ENCODE measurements at regions not wholly inside any gene's neighbourhood (a gene's known extent, or its start where the extent isn't known, plus 50 kb on each side); places are given as distances from the start of the nearest gene placed in this dataset.

DNA sequence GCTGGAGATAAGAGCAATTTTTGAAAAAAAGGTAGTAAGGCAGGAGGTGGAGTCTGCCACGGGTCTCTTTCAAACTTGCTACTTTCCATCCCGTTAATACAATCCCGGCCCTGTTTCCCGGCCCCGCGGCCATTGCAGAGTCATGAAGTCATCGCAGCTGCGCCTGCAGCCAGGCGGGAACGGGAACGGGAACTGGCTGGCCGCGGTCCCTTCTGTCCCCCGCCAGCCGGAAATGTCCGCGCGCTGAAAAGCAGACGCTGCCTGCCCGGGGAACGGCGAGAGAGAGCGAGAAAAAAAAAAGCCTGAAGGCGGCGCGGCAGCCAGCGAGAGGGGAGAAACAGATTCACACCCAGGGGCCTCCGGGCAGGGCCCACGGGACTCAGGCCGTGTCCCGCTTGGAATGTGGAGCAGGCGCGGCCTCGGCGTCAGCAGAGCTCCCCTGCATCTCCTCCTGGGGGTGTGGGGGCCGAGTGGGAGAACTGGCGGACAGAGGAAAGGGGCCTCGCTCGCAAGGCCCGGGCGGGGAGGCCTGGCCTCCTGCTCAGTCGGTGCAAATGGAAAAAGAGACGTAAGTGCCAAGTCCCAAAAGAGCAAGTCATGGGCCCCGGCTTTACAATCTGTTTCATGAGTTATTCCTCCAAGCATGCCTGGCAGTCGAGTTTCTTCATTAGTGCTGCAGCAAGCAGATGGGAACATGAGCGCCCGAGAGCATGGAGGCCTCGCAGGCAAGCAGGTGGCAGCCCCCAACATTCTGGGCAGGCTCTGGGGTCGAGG is 201.2 kb upstream of the GAS1 start:
- peak in 3 of 4 donors; percentile 65 to 72 (median 68) for DNase-seq (ENCODE audit: low read depth in 4 of 4, low spot score in 3 of 4)

DNA sequence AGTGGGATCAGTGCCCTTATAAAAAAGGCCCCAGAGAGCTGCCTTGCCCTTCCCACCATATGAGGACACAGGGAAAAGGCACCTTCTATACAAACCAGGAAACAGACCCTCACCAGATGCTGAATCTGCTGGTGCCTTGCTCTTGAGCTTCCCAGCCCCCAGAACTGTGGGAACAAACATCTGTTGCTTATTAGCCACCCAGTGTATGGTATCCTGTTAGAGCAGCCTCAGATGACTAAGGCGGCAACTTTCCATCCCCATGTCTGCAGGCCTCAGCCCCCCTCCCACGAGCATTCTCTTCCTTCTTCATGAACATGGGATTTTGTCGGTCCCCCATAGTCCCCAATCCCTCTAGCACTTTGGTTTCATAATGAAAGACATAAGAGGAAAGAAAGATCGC is 202.5 kb upstream of the GAS1 start:
- DNase-seq (ENCODE audit: low read depth in 4 of 4, low spot score in 3 of 4): no peak

- no peak for DNase-seq (ENCODE audit: low read depth in 4 of 4, low spot score in 3 of 4)
Measured at GRCh38 chr9:87152256-87152655, 204.9 kb upstream of the GAS1 start.

DNA sequence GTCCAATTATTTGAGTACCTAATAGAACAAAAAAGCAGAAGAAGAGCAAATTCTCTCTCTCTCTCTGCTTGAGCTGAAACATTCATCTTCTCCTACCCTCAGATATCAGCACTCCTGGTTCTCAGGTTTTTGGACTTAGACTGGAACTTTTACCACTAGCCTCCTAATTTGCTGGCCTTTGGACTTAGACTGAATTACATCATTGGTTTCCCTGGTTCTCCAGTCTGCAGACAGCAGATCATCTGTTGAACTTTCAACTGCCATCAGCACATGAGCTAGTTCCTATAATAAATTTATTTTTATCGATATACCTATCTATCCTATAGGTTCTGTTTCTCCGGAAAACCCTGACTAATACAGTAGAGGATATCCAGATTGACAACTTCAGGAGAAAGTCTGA is 208.9 kb upstream of the GAS1 start:
- no peak for DNase-seq (ENCODE audit: low read depth in 4 of 4, low spot score in 3 of 4)

DNA sequence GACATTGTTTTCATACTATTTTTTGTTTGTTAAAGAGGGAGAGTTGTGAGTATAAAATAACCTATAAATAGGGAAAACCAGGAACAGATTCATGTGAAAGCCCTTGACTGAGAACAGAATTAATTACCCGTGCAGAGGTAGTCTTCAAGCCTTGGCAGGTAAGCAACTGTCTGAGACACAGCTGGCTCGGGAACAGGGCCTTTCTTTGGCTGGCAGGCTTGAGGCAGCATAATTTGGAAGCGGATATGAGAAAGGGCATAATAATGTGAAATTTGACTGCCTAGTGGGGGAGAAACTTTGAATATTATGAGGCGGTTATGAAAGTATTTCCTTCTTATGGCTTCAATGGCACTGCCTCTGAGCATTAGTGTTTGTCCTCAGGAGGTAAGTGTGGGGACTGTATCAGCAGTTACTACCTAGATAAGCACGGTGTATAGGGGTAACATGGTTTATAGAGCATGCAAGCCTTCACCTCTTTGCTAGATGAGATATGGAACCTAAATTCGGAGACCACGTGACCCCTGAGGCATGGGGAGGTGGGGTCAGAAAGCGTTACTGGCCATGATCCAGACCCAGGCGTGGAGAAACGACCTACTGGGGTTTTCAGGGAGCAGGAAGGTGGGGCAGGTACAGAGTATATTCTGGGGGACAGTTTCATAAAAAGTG is 210.2 kb upstream of the GAS1 start:
- peak in 1 of 4 donors; percentile 39 for DNase-seq (ENCODE audit: low read depth in 4 of 4, low spot score in 3 of 4)

- DNase-seq (ENCODE audit: low read depth in 4 of 4, low spot score in 3 of 4): no peak
Measured at GRCh38 chr9:87158765-87159164, 211.5 kb upstream of the GAS1 start.

DNA sequence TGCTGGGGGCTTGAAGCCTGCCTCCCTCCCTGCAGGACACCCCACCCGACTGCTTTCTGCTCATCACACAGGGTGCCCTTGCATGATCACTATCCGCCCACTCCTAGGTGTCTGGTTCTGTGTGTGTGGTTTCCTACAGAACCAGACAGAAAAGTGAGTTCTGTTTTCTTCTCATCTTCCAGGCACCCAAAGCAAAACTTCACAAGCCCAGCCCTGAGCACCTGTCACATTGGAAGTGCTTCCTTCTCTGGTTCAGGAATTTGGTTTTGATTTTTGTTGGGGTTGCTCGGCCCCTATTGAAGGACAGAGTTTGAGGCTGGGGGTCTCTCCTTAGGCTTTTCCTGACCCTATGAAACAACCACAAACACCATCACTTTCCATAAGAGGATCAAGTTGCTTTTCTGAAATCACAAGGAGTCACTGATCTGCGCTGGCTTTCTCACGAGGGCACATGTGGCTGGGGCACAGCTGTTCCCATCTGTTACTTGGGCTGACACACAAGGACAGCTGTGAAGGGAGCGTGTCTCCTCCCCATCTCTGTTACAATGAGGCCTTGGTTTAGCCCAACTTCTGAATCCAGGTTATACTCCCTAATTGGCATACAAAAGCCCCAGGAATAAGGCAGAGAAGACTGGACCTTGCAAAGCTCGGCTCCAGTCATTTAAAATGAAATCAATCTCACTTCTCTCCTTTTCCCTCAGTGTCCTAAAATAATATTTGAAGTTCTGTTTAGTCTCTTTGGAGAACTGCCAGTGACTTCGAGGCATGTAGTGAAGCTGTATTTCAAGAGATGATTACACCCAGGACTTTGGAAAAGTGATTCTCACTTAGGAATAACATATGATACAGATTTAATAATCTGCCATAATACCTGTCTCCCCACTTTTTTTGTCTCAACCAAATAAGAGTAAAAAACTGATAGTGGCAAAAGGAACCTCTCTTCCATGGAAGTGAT is 213.1 kb upstream of the GAS1 start:
- DNase-seq (ENCODE audit: low read depth in 4 of 4, low spot score in 3 of 4): no peak

DNA sequence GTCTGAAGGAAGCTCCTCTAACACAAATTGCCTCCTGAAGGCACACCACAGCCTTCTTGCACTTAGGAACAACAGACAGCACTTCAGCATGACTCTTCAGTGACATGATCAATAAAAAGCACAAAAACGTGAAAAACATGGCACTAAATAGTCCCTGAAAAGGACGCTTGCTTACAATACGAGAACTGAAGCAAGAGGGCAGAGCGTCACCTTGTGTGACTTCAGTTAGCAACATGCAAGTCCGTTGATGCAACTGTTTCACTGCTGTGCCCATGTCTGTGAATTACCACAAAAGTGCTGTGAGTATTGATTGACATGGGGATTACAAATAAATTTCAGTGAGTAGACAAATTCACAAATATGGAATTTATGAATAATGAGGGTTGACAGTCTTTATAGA is 219.9 kb upstream of the GAS1 start:
- no peak for DNase-seq (ENCODE audit: low read depth in 4 of 4, low spot score in 3 of 4)

- no peak for DNase-seq (ENCODE audit: low read depth in 4 of 4, low spot score in 3 of 4)
Measured at GRCh38 chr9:87167582-87167981, 220.3 kb upstream of the GAS1 start.

- DNase-seq (ENCODE audit: low read depth in 4 of 4, low spot score in 3 of 4): no peak
Measured at GRCh38 chr9:87178302-87178701, 231.0 kb upstream of the GAS1 start.

- DNase-seq (ENCODE audit: low read depth in 4 of 4, low spot score in 3 of 4): no peak
Measured at GRCh38 chr9:87179553-87180340, 232.4 kb upstream of the GAS1 start.

GRCh38 chr9:87180361-87180760 is 233.1 kb upstream of the GAS1 start:
- no peak for DNase-seq (ENCODE audit: low read depth in 4 of 4, low spot score in 3 of 4)

GRCh38 chr9:87180841-87181240 is 233.5 kb upstream of the GAS1 start:
- no peak for DNase-seq (ENCODE audit: low read depth in 4 of 4, low spot score in 3 of 4)

GRCh38 chr9:87181670-87182069 is 234.4 kb upstream of the GAS1 start:
- no peak for DNase-seq (ENCODE audit: low read depth in 4 of 4, low spot score in 3 of 4)

DNA sequence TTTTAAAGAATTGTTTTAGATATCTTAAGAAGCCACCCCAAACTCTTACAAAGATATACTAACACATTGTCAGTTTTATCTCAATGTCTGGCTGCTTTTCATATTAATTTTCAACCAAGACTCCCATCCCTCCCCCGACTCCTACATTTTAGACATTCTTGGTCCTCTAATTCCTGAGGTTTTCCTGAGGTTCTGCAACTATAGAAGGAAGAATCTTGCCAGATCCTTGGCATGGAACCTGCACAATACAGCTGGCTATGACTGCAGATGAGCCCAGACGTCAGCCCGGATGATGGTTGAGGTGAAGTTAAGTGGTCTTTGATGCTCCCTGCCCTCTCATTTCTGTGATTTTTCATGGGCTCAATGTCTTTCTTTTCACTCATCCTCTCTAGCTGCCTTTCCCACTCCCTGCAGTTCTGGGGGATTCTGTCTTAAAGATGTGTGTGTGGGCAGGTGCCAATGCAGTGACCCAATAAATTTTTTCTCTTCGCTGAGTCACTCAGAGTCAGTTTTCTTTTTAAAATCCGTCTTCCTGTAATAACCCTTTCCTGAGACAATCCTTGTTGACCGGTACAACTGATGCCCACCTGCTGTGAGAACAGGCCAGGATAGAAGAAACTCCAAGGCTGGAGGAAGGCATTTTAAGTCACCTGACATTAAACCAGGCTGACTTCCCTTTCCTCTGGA is 237.8 kb upstream of the GAS1 start:
- no peak for DNase-seq (ENCODE audit: low read depth in 4 of 4, low spot score in 3 of 4)

DNA sequence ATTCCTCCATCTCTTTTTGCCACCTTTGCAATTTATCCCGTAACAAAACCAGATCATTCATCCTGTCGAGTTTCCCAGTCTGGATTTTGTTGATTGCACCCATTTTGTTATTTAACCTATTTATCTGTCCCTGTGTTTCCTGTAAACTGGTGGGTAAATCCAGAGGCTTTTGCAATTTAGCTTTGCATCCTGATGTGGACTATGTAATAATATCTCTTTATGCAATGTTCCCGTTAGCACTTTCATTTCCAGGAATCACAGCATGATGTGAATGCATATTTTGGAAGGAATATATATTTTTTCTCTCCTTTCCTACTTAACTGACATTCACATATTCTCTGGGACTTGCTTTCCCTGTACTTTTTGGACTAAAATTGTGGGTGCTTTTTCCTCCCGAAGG is 240.3 kb upstream of the GAS1 start:
- DNase-seq (ENCODE audit: low read depth in 4 of 4, low spot score in 3 of 4): no peak

GRCh38 chr9:87189006-87189405 is 241.7 kb upstream of the GAS1 start:
- no peak for DNase-seq (ENCODE audit: low read depth in 4 of 4, low spot score in 3 of 4)

- DNase-seq (ENCODE audit: low read depth in 4 of 4, low spot score in 3 of 4): no peak
Measured at GRCh38 chr9:87193151-87193550, 245.8 kb upstream of the GAS1 start.

DNA sequence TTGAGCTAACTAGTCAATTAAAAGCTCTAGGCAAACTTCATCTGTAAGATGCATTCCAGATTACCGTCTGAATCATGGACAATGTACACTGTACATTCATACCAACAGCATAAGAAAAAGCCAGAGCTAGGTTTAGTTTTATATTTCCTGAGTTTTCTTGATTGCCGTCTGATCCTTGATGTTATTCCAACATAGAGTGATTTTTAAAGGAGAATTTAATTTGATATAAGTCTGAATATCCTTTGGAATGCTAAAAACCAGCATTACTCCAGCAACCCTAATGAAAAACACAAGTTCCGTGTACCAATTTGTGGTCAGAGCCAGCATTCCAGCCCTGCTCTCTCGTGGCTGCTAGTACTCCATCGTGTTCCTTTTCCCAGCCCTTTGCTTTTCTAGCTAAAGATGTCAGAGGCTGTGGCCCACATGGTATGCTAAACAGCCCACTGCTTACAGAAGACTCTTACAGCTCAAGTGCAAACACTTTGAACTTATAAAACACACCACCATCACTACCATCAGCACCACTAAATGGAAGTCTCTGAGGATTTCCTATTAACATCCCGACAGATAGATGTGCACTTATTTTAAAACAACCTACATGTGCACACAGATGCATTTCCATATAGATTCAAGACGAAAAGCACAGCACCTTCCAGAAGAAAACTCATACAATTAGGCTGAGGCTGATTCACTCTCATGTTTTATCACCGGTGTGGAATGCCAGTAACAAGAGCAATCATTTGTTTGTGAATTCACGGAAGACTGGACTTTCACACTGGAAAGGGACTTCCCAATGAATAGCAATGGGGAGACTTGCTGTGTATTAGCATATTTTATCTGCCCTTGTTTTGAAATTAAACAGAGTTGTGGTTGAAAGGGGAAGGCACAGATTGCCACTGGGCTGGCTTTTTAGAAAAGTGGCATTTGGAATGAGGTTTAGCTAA is 246.9 kb upstream of the GAS1 start:
- DNase-seq (ENCODE audit: low read depth in 4 of 4, low spot score in 3 of 4): no peak

Measured in left renal pelvis (tissue), 4 donors.